SU-DHL-6 (cell line): ENCODE measurements at regions not wholly inside any gene's neighbourhood (a gene's known extent, or its start where the extent isn't known, plus 50 kb on each side); places are given as distances from the start of the nearest gene placed in this dataset.

ENCODE experiments used
- H2AFZ ChIP-seq: fragments of 200-600 bp; sonication (generic); 2 replicates; pipeline ENCODE4 v1.6.1; 2014; ENCODE audit warnings: low read depth, mild to moderate bottlenecking, moderate library complexity, mixed read lengths, antibody characterized with exemption, low read length; ENCODE audit not compliant: severe bottlenecking
- H3F3A ChIP-seq: fragments of 200-600 bp; shearing (Covaris generic); 2 replicates; pipeline ENCODE4 v1.6.0; 2016; ENCODE audit warnings: antibody characterized with exemption, mild to moderate bottlenecking; ENCODE audit not compliant: insufficient read depth
- H3K27ac ChIP-seq: fragments of 200-600 bp; sonication (generic); 2 replicates; pipeline ENCODE4 v1.5.1; 2016; ENCODE audit warnings: low read depth, mild to moderate bottlenecking, low read length, moderate library complexity, mixed read lengths
- H3K27me3 ChIP-seq: fragments of 200-600 bp; sonication (generic), shearing (Covaris generic); 2 replicates; pipeline ENCODE4 v1.6.0; 2014; ENCODE audit warnings: mild to moderate bottlenecking, low read length
- H3K36me3 ChIP-seq: fragments of 200-600 bp; sonication (generic); 2 replicates; pipeline ENCODE4 v1.6.1; 2014; ENCODE audit warnings: mild to moderate bottlenecking, low read length, mixed read lengths
- H3K4me2 ChIP-seq: fragments of 300-600, 200-600 bp; shearing (Covaris generic), sonication (generic); 2 replicates; pipeline ENCODE4 v1.6.0; 2014; ENCODE audit warnings: low read length, low read depth, mild to moderate bottlenecking; ENCODE audit not compliant: poor library complexity, severe bottlenecking
- H3K4me3 ChIP-seq: fragments of 200-600 bp; sonication (generic); 2 replicates; pipeline ENCODE4 v1.5.1; 2014; ENCODE audit warnings: antibody characterized with exemption, low read length, mild to moderate bottlenecking, mixed read lengths; ENCODE audit not compliant: insufficient read depth, poor library complexity, severe bottlenecking
- H3K79me2 ChIP-seq: fragments of 200-600 bp; sonication (generic); 2 replicates; pipeline ENCODE4 v1.6.1; 2014; ENCODE audit warnings: mild to moderate bottlenecking, low read length, moderate library complexity; ENCODE audit not compliant: insufficient read depth
- H3K9ac ChIP-seq: fragments of 200-600 bp; sonication (generic); 2 replicates; pipeline ENCODE4 v1.7.0; 2014; ENCODE audit warnings: mild to moderate bottlenecking, low read length
- H3K9me2 ChIP-seq: fragments of 200-600 bp; sonication (generic); replicated peaks from 2 replicates; pipeline ENCODE4 v1.6.1; 2014; ENCODE audit warnings: low read length; ENCODE audit not compliant: insufficient read depth
- H3K9me3 ChIP-seq: fragments of 200-600 bp; sonication (generic); 2 replicates; pipeline ENCODE4 v1.6.1; 2014; ENCODE audit warnings: low read length, mixed read lengths; ENCODE audit not compliant: insufficient read depth
- H4K20me1 ChIP-seq: fragments of 200-600 bp; sonication (generic); 2 replicates; pipeline ENCODE4 v1.6.1; 2014; ENCODE audit warnings: low read depth, mild to moderate bottlenecking, antibody characterized with exemption, low read length, moderate library complexity, mixed read lengths
- CTCF ChIP-seq: fragments of 200-600 bp; sonication (generic); IDR thresholded peaks from one replicate; pipeline ENCODE4 v1.5.1; 2017; ENCODE audit warnings: antibody characterized with exemption, mild to moderate bottlenecking, low read length, moderate library complexity; ENCODE audit not compliant: insufficient read depth, poor library complexity, severe bottlenecking
- EZH2phosphoT487 ChIP-seq: fragments of 200-600 bp; sonication (generic), shearing (Covaris generic); conservative IDR thresholded peaks from 2 replicates; pipeline ENCODE4 v1.6.1; 2018; ENCODE audit warnings: mild to moderate bottlenecking, antibody characterized with exemption, low read length, moderate library complexity, mixed read lengths

- no peak overlapping the region for H3K4me3 ChIP-seq
- no peak overlapping the region for H3K27ac ChIP-seq
Measured at GRCh38 chr5:28473531-28474107, 1435.2 kb upstream of the CDH9 start.

GRCh38 chr5:28468166-28468565 is 1429.8 kb upstream of the CDH9 start:
- Histone ChIP-seq H3K36me3 (no peaks in the 10 kb centered on the region), H3K4me2 (peak overlapping the region; percentile 80), H3F3A (no peaks in the 10 kb centered on the region), H3K79me2 (no peaks in the 10 kb centered on the region), H2AFZ (peak overlapping the region; percentile 94), H3K9me2 (no peaks in the 10 kb centered on the region), H3K9ac (no peak overlapping the region), H3K4me3 (no peak overlapping the region), H3K27ac (no peak overlapping the region; the same call in 1 of the 2 replicates), H3K27me3 (no peaks in the 10 kb centered on the region), H3K9me3 (no peaks in the 10 kb centered on the region), H4K20me1 (no peaks in the 10 kb centered on the region)
- TF ChIP-seq CTCF (no peak), EZH2phosphoT487 (no peak)

More at GRCh38 chr5:28473531-28474107, 1435.2 kb upstream of the CDH9 start:
- Histone ChIP-seq H3K79me2 (no peaks in the 10 kb centered on the region), H3K9me3 (no peaks in the 10 kb centered on the region), H2AFZ (no peak overlapping the region), H3K27me3 (no peaks in the 10 kb centered on the region), H3K4me2 (no peak overlapping the region), H3F3A (no peaks in the 10 kb centered on the region), H4K20me1 (no peaks in the 10 kb centered on the region), H3K36me3 (no peaks in the 10 kb centered on the region), H3K9ac (no peak overlapping the region), H3K9me2 (no peaks in the 10 kb centered on the region)
- TF ChIP-seq EZH2phosphoT487 (no peak), CTCF (peak; percentile 43)

- no peaks in the 10 kb centered on the region for H3K9me3 ChIP-seq
- no peak overlapping the region for H2AFZ ChIP-seq
- H3K27me3 ChIP-seq, result no peaks in the 10 kb centered on the region
- no peaks in the 10 kb centered on the region for H3K9me2 ChIP-seq
- no peak overlapping the region for H3K4me3 ChIP-seq
- H3K9ac ChIP-seq, result no peak overlapping the region
- no peaks in the 10 kb centered on the region for H4K20me1 ChIP-seq
- no peak for TF ChIP-seq EZH2phosphoT487
- TF ChIP-seq CTCF, result no peak
- H3K79me2 ChIP-seq, result no peaks in the 10 kb centered on the region
- no peak overlapping the region for H3K4me2 ChIP-seq
- no peaks in the 10 kb centered on the region for H3K36me3 ChIP-seq
- H3K27ac ChIP-seq, result no peak overlapping the region
- no peaks in the 10 kb centered on the region for H3F3A ChIP-seq
Measured at GRCh38 chr5:28463728-28464127, 1425.3 kb upstream of the CDH9 start.
